NK-92 treated with Interleukin-12 subunit alpha and Interleukin-12 subunit beta, amount 100 ng/mL, for 24 hours (cell line): ENCODE measurements at regions not wholly inside any gene's neighbourhood (a gene's known extent, or its start where the extent isn't known, plus 50 kb on each side); places are given as distances from the start of the nearest gene placed in this dataset.
"Not testable (repeated sequence)": the region's sequence is repeated elsewhere in the genome, so short reads cannot be mapped to it uniquely, and the experiment has no call there.

Experiments used
- DNase-seq: peaks from one replicate; lab custom pipeline; 2025; lab: John Stamatoyannopoulos, UW

- no peak for DNase-seq
Measured at GRCh38 chr13:89214185-89214584, 1543.0 kb downstream of the SLITRK5 start.

DNA sequence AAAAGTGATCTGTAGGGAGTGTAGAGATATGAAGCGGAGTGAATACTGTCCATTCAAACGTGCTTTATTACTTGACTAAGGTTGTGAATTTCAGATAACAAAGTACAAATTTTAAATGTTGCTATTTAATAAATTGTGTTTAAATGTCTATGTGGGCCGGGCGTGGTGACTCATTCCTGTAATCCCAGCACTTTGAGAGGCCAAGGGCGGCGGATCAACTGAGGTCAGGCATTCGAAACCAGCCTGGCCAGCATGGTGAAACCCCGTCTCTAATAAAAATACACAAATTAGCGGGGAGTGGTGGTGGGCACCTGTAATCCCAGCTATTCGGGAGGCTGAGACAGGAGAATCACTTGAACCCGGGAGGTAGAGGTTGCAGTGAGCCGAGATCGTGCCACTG, 1544.1 kb downstream of the SLITRK5 start:
- DNase-seq = not testable (repeated sequence)

- no peak for DNase-seq
Measured at GRCh38 chr13:89217813-89218212, 1546.6 kb downstream of the SLITRK5 start.

- DNase-seq = no peak
Measured at GRCh38 chr13:89221557-89222158, 1550.5 kb downstream of the SLITRK5 start.

DNA sequence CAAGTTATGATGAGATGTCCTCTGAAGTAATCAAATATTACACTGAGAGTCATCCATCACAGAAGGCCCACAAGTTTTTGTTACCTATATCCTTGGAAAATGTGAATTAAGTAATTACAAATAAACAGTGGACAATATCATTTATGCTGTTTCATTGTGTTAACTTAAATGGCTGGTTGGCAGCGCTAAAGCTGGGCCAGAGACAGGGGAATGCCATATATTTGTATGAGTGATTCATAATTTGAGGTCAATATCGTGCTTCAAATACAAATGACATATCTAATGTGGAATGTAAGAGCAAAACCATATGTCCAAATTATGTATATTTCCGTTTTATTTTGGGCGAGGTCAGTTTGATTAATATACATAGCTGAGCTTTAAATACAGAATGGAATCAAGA, 1556.2 kb downstream of the SLITRK5 start:
- DNase-seq = no peak

DNA sequence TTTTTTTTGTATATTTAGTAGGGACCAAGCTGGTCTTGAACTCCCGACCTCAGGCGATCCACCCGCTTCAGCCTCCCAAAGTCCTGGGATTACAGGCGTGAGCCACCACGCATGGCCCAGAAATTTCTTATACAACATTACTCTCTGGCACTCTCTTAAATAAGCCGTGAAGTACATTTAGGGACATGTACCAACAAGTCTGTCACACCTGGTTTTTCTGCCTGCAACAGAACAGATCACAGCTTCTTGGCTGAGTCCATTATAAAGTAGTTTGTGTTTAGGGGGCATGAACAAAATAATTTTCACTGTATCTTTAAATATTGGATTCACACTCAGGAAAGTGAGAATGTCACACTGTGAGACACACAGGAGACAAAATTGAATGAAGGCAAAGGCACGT, 1567.3 kb downstream of the SLITRK5 start:
- DNase-seq = no peak

GRCh38 chr13:89239361-89240127, 1568.4 kb downstream of the SLITRK5 start:
- DNase-seq = no peak

DNA sequence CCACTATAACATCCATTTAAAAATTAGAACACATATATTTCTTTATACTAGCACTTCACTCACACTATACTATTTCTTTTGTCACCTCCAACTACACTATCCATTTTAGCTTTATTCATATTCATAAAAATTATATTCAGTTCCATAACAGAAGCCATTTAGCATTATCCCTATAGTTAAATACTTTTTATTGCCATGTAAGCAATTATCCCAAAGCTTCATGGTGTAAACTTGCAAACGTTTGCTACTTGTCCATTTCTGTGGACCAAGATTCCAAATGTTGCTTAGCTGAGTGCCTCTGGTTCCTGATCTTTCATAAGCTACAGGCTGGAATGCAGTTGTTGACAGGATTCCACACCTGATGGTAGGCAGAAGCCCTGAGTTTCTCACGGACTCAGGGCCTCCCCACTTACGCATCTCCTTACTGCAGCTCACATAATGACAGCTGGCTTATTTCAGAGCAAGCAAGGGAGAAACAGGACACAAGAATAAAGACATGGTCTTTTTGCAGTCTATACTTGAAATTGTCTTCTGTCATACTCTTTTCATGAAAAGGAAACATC, 1584.8 kb downstream of the SLITRK5 start:
- no peak for DNase-seq

DNA sequence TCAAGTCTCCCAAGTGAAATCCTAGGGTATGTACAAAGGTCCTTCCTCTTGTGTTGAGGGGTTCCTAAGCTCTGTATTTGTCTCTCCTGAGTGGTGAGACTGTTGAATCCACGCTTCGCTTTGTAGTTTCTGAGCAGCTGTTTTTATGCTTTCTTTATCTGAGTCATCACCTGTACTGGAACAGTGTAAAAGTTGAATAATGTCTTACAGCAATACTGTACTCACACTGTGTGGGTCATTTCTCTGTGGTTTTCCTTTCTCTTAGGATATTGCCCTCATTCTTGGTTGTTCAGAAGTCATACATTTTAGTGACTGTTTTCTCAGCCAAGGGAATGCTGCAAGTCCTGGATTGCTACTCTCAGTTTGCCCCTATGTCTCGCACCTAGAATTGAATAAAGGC, 1596.6 kb downstream of the SLITRK5 start:
- no peak for DNase-seq

GRCh38 chr13:89269737-89270136, 1598.6 kb downstream of the SLITRK5 start:
- DNase-seq = no peak

DNA sequence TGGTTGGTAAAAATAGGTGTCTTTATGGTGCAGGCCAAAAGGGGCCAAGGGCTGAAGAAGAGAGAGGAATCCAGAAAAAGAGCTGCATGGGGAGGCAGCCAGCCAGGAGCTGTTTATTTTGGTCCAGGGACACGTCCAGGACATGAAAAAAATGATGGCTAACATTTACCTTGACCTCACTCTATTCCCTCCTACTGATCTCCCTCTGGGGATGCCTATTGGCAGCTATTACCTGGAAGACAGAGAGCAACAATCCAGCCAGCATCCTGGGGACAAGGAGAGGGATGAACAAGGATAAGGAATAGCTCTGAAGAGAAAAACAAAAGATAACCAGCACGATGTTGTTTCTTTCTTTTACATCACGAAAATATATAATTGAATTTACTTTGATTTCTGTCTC, 1599.6 kb downstream of the SLITRK5 start:
- no peak for DNase-seq

GRCh38 chr13:89279374-89279773, 1608.2 kb downstream of the SLITRK5 start:
- no peak for DNase-seq

DNA sequence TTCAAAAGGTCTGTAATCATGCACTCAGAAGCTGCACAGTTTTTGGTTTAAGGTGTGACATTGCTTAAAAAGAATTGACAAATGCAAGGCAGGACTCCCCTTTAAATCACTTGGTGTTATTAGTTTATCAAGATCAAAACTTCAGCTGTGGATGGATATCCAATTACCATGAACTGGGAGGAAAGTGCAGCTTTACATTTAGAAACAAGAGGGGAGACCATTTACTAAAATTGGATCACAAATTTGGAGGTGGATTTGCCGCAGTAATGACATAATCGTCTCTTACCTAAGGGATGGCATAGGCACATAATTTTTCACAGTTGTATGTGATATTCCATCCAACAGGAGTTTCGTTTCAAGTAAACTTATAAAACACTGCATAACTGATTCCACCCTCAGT, 1610.2 kb downstream of the SLITRK5 start:
- DNase-seq = no peak

GRCh38 chr13:89282241-89282640, 1611.1 kb downstream of the SLITRK5 start:
- DNase-seq = no peak

DNA sequence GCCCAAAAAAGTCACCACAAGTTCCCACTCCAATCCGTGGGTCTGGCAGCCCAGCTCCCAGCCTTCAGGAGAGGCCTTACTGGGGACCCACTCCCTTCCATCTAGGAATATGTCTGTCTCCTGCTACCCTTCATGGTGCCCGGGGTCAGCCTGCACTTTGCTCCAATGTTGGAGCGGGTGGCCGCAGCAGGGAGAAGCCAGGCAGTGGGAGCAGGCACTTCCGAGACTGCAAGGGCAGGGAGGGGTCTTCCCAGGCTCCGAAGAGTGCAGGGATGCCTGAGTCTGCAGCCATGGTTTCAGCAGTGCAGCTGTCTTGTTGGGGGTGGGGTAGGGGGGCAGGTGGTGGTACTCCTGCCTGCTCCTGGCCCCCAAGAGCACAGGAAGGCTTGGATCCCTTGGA, 1616.2 kb downstream of the SLITRK5 start:
- DNase-seq = no peak

DNA sequence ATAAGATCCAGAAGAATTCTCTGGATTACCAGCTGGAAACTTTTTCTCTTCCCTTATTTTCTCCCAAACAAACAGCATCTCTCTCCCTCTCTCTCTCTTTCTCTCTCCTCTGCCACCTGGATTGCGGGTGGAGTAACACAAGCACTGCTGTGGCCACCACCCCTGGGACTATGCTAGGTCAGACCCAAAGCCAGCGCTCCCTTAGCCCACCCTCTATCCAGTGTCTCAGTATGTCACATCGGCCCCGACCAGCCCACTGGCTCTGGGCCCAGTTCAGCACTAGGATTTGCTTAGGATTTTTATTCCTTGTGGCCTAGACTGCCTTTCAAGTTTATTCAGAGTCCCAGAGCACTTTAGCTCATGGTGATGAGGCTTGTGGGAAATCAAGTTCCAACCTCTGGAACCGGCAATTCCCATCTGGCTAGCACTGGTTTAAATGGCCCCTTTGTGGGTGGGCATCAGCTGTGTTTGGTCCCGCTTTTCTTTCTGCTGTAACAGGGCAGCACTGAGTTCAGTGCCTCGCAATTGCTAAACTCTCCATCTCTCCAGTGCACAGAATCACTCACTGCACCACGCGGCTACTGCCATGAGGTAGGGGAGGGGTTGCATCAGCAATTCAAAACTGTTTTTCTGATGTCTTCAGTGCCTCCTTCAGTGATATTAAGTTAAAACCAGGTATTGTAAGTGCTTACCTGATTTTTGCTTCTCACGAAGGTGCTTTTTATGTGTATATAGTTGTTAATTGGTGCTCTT, 1623.1 kb downstream of the SLITRK5 start:
- DNase-seq = no peak

DNA sequence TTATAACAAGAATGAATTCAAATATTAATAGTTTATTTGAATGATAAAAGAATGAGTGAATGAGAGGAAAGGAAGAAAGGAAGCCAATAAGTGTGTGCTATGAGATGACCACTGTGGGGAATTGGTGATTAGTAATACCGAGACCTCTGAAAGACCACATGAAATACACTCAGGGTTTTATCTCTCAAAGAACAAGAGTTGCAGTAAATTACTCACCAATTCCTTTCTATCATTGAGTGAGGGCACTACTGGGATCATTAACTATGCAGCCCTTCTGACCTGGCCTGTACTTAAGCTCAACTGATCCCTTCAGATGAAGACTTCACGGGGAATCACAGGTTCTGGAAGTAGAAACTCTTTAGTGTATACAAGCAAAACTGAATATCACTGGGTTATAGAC, 1636.1 kb downstream of the SLITRK5 start:
- no peak for DNase-seq

DNA sequence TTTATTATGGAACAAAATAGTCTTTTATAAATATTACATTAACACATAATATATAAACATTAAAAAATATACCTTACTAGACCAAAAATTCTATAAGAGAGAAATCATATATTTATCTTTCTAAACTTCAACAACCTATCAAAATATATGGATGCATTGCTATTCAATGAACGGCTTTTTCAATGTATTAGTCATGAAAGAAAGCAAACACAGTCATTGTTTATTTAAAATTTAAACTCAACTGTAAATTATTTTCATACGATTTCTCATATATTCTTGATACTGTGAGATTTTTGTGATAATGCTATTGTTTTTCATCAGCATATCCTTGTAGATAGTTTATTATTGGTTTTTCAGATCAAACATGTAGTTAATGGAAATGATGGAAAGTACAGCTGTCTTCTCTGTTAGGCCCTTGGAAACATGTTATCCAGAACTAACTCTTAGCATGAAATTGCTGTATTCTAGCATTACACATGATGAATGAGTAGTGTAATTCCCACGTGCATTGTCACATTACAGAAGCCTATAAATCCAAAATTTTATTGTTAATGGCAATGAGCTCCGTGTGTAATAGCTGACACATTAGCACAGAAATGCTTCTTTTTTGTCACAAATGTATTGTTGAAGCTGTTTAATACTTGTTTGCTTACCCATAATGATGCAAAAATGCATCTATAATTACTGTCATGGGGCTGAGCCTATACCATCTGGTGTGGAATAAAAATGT, 1639.9 kb downstream of the SLITRK5 start:
- no peak for DNase-seq

- no peak for DNase-seq
Measured at GRCh38 chr13:89315287-89315686, 1644.1 kb downstream of the SLITRK5 start.

DNA sequence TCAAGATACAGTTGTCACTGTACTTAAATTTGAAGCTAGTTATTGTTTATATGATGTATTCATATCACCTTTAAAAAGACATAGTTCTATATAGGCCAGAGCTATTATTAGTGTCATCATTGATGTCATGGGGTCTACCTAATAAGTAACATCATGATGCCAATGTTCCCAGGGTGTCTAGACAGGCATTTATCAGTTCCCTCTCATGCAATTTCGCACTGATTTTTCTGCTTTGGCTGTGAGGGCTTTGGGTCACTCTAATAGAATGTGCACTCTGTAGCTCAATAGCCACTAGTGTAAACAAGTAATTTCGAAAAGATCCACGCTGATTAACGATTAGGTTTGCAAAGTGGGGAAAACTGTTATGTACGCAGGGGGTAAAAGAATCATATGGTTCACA, 1651.3 kb downstream of the SLITRK5 start:
- DNase-seq = no peak

- DNase-seq = no peak
Measured at GRCh38 chr13:89324582-89324981, 1653.4 kb downstream of the SLITRK5 start.

GRCh38 chr13:89343165-89343564, 1672.0 kb downstream of the SLITRK5 start:
- no peak for DNase-seq
